ENCODE measurements at regions not wholly inside any gene's neighbourhood (a gene's known extent, or its start where the extent isn't known, plus 50 kb on each side); places are given as distances from the start of the nearest gene placed in this dataset.

- H3K4me3 ChIP-seq, result no peak overlapping the region
- intact Hi-C loops (cut with micrococcal nuclease; ENCODE audit: unreplicated experiment), result no loop called here
- no peak overlapping the region for H3K9ac ChIP-seq (ENCODE audit: control insufficient read depth, insufficient read depth, low read length)
- CTCF ChIA-PET, result no interaction called here
- no peak overlapping the region for H3K27ac ChIP-seq (ENCODE audit: control insufficient read depth, insufficient read depth)
- ATAC-seq (no peak), DNase-seq (ENCODE audit: low read depth, low spot score) (no peak), FAIRE-seq (no peak)
- no TSS peak for BruUV-seq (replicated peaks)
- RAD21 ChIA-PET (ENCODE audit: unreplicated experiment), result no interaction called here
- WGBS (ENCODE audit: insufficient coverage, insufficient replicate concordance, low lambda C conversion rate, missing lambda C conversion rate), result 100% methylated on average over 1 of the region's 1 CpG
- no peaks in the 10 kb centered on the region for H4K20me1 ChIP-seq (ENCODE audit: control insufficient read depth, insufficient read depth)
- no peaks in the 10 kb centered on the region for H3K79me2 ChIP-seq (ENCODE audit: control insufficient read depth, insufficient read depth, low read length)
- no peak overlapping the region for H3K4me2 ChIP-seq (ENCODE audit: control insufficient read depth, insufficient read depth)
- no peaks in the 10 kb centered on the region for H3K36me3 ChIP-seq (ENCODE audit: control insufficient read depth in 2 of 2, insufficient read depth in 2 of 2, low read length in 1 of 2)
- in situ Hi-C loops (cut with MboI), result no loop called here
- no peaks in the 10 kb centered on the region for H3K9me3 ChIP-seq (replicated peaks; ENCODE audit: control insufficient read depth, insufficient read depth, low read length)
- no peak overlapping the region for H2AFZ ChIP-seq (ENCODE audit: control insufficient read depth, low read depth, low read length)
- H3K4me1 ChIP-seq (ENCODE audit: control insufficient read depth, insufficient read depth, low read length), result no peaks in the 10 kb centered on the region
- POLR2A ChIA-PET, result no interaction called here
- H3K27me3 ChIP-seq (replicated peaks in 1 of 2; ENCODE audit: control insufficient read depth in 2 of 2, insufficient read depth in 2 of 2, low read length in 1 of 2), result no peaks in the 10 kb centered on the region
- SMC1A ChIA-PET (ENCODE audit: uncharacterized antibody, unreplicated experiment), result no interaction called here
- TF ChIP-seq BCL3 (IDR thresholded peaks at IDR 0.05; ENCODE audit: borderline replicate concordance, insufficient read depth, low read depth, low read length, poor library complexity, severe bottlenecking) (no peak), TARDBP (IDR thresholded peaks at IDR 0.05; ENCODE audit: borderline replicate concordance) (no peak), ZBTB11 (CRISPR knock-in tag; IDR thresholded peaks at IDR 0.05) (no peak), CBX3 (IDR thresholded peaks at IDR 0.05; ENCODE audit: borderline replicate concordance, low read depth) (no peak), SREBF2 (IDR thresholded peaks at IDR 0.05; ENCODE audit: low read length) (no peak), CHD4 (IDR thresholded peaks at IDR 0.05) (no peak), ZNF207 (IDR thresholded peaks at IDR 0.05; ENCODE audit: borderline replicate concordance) (no peak), GATAD2B (conservative IDR thresholded peaks at IDR 0.05; ENCODE audit: low read depth) (no peak), TAF1 (IDR thresholded peaks at IDR 0.05; ENCODE audit: borderline replicate concordance, low read depth, low read length) (no peak), HSF1 (IDR thresholded peaks at IDR 0.05; ENCODE audit: low read depth, low read length) (no peak), ZZZ3 (IDR thresholded peaks at IDR 0.05; ENCODE audit: control insufficient read depth, insufficient read length, low read depth) (no peak), ZNF687 (IDR thresholded peaks at IDR 0.05) (no peak), EED (IDR thresholded peaks at IDR 0.05; ENCODE audit: low read depth) (no peak), USF1 (IDR thresholded peaks at IDR 0.05; ENCODE audit: borderline replicate concordance, extremely low read length, insufficient read depth, low read depth, low read length) (no peak)
Observed at GRCh38 chr1:101166583-101167120, 70.2 kb upstream of the S1PR1 start.
